NCI-H82 (cell line): ENCODE measurements at regions not wholly inside any gene's neighbourhood (a gene's known extent, or its start where the extent isn't known, plus 50 kb on each side); places are given as distances from the start of the nearest gene placed in this dataset.

Experiments
- DNase-seq: peaks from one replicate; lab custom pipeline; 2025; lab: John Stamatoyannopoulos, UW

- DNase-seq: no peak
These were observed 66.3 kb upstream of the TRIM2 start for GRCh38 chr4:153137677-153138630.

GRCh38 chr4:153138736-153139135 lies 65.5 kb upstream of the TRIM2 start:
- DNase-seq: no peak

GRCh38 chr4:153140294-153140693 lies 63.9 kb upstream of the TRIM2 start:
- no peak for DNase-seq

- no peak for DNase-seq
These were observed 63.0 kb upstream of the TRIM2 start for GRCh38 chr4:153141238-153141637.

- peak; percentile 79 for DNase-seq
These were observed 61.4 kb upstream of the TRIM2 start for GRCh38 chr4:153142700-153143438.

GRCh38 chr4:153143527-153144348 lies 60.5 kb upstream of the TRIM2 start:
- DNase-seq: peak; percentile 91

GRCh38 chr4:153146031-153146430 lies 58.2 kb upstream of the TRIM2 start:
- DNase-seq: no peak

- no peak for DNase-seq
These were observed 57.3 kb upstream of the TRIM2 start for GRCh38 chr4:153146961-153147360.

- peak; percentile 70 for DNase-seq
These were observed 55.5 kb upstream of the TRIM2 start for GRCh38 chr4:153148791-153149190.

GRCh38 chr4:153151535-153152455 lies 52.4 kb upstream of the TRIM2 start:
- peak; percentile 70 for DNase-seq

GRCh38 chr4:153152501-153153338 lies 51.5 kb upstream of the TRIM2 start:
- peak; percentile 87 for DNase-seq

GRCh38 chr4:153153339-153153871 lies 50.8 kb upstream of the TRIM2 start:
- peak; percentile 69 for DNase-seq

GRCh38 chr4:153154007-153154975 lies 50.0 kb upstream of the TRIM2 start:
- no peak for DNase-seq
